ENCODE measurements at regions not wholly inside any gene's neighbourhood (a gene's known extent, or its start where the extent isn't known, plus 50 kb on each side); places are given as distances from the start of the nearest gene placed in this dataset.

GRCh38 chr16:62298600-62298999 lies 262.4 kb upstream of the CDH8 start:
- no peak for TF ChIP-seq POLR2A (IDR thresholded peaks at IDR 0.05)
- TF ChIP-seq, protein P1, sequence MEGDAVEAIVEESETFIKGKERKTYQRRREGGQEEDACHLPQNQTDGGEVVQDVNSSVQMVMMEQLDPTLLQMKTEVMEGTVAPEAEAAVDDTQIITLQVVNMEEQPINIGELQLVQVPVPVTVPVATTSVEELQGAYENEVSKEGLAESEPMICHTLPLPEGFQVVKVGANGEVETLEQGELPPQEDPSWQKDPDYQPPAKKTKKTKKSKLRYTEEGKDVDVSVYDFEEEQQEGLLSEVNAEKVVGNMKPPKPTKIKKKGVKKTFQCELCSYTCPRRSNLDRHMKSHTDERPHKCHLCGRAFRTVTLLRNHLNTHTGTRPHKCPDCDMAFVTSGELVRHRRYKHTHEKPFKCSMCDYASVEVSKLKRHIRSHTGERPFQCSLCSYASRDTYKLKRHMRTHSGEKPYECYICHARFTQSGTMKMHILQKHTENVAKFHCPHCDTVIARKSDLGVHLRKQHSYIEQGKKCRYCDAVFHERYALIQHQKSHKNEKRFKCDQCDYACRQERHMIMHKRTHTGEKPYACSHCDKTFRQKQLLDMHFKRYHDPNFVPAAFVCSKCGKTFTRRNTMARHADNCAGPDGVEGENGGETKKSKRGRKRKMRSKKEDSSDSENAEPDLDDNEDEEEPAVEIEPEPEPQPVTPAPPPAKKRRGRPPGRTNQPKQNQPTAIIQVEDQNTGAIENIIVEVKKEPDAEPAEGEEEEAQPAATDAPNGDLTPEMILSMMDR (IDR thresholded peaks at IDR 0.05): no peak
